CD8-positive, alpha-beta memory T cell (primary cell): ENCODE measurements at regions not wholly inside any gene's neighbourhood (a gene's known extent, or its start where the extent isn't known, plus 50 kb on each side); places are given as distances from the start of the nearest gene placed in this dataset.

Experiments used
- CTCF ChIA-PET: fragments of 350-600 bp; sonication (Branson Sonifier 250); formaldehyde crosslinking; loops from one replicate; lab custom pipeline; 2021; ENCODE audit warnings: antibody characterized with exemption; lab: Charles Lee
- POLR2A ChIA-PET: fragments of 350-600 bp; sonication (Branson Sonifier 250); formaldehyde crosslinking; loops from one replicate; lab custom pipeline; 2021; ENCODE audit warnings: antibody characterized with exemption; lab: Charles Lee
- DNase-seq, 5 donors: peaks; one replicate each; pipeline versions ENCODE4 v3.0.0 to v3.0.0-alpha.2; 2020 to 2022; ENCODE audit warnings: mixed read lengths in 1 of 5
- H3K27ac ChIP-seq: one replicate; pipeline ENCODE4 v1.7.0; 2013; ENCODE audit warnings: low read depth, mild to moderate bottlenecking, low read length, moderate library complexity
- H3K27me3 ChIP-seq: 2 replicates; pipeline ENCODE4 v1.7.0; 2013; ENCODE audit warnings: low read length, mild to moderate bottlenecking; ENCODE audit not compliant: insufficient read depth, poor library complexity, severe bottlenecking
- H3K36me3 ChIP-seq: 2 replicates; pipeline ENCODE4 v1.7.0; 2013; ENCODE audit warnings: mild to moderate bottlenecking, low read length, moderate library complexity; ENCODE audit not compliant: insufficient read depth
- H3K4me1 ChIP-seq: 2 replicates; pipeline ENCODE4 v1.7.0; 2013; ENCODE audit warnings: mild to moderate bottlenecking, low read length, moderate library complexity; ENCODE audit not compliant: insufficient read depth
- H3K4me3 ChIP-seq: 2 replicates; pipeline ENCODE4 v1.7.0; 2013; ENCODE audit warnings: mild to moderate bottlenecking, low read length
- H3K9me3 ChIP-seq: 2 replicates; pipeline ENCODE4 v1.7.0; 2013; ENCODE audit warnings: mild to moderate bottlenecking, low read length
- H3K27ac Mint-ChIP-seq, 8 donors: one replicate each; pipeline ENCODE4 v1.8.0; 2020 to 2021; ENCODE audit warnings: mixed read lengths in 8 of 8, mild to moderate bottlenecking in 6 of 8, inconsistent platforms in 3 of 8, moderate library complexity in 3 of 8
- H3K27me3 Mint-ChIP-seq, 2 donors: one replicate each; pipeline ENCODE4 v1.8.0; 2020 to 2021; ENCODE audit warnings: mixed read lengths in 2 of 2, mild to moderate bottlenecking in 1 of 2, moderate library complexity in 1 of 2
- H3K36me3 Mint-ChIP-seq, 3 donors: one replicate each; pipeline ENCODE4 v1.8.0; 2020 to 2021; ENCODE audit warnings: mixed read lengths in 3 of 3, inconsistent platforms in 1 of 3, mild to moderate bottlenecking in 1 of 3
- H3K4me1 Mint-ChIP-seq, 3 donors: one replicate each; pipeline ENCODE4 v1.8.0; 2020 to 2021; ENCODE audit warnings: mixed read lengths in 3 of 3, inconsistent platforms in 1 of 3, mild to moderate bottlenecking in 1 of 3
- H3K4me3 Mint-ChIP-seq, 7 donors: one replicate each; pipeline ENCODE4 v1.8.0; 2020 to 2021; ENCODE audit warnings: mixed read lengths in 7 of 7, mild to moderate bottlenecking in 6 of 7, moderate library complexity in 4 of 7, inconsistent platforms in 2 of 7
- H3K9me3 Mint-ChIP-seq, 5 donors: one replicate each; pipeline ENCODE4 v1.8.0; 2020 to 2022; ENCODE audit warnings: mixed read lengths in 5 of 5, mild to moderate bottlenecking in 3 of 5, moderate library complexity in 2 of 5, inconsistent platforms in 1 of 5

DNA sequence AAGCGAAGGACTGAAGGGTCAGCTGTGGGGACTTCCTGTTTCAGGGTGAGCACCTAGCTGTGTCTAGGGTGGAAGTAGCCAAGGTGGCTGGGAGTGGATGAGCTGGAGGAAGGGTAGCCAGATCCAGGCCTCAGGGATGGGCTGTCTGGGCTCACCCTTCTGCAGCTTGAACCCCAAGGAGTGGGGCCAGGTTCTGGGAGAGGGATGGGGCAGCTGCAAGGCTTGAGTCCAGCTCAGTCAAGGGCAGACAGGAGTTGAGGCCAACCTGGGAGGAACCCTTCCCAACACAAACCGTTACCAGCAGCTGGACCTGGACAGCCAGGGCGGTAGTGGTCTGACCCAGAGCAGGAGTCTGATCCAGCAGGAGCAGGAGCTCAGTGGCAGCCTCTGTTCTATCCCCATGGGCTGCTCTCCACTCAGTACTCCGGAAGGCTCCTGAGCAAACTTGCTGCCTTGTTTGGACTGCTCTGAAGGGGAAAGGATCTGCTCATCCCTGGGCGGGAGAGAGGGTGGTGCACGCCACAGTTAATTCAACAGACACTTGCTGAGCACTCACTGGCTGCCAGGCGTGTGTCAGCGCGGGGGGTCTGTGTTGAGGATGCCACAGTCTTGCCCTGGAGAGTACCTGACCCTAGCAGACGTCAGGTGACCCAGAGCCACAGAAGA, 53.8 kb upstream of the THY1 start:
- Mint-ChIP-seq H3K36me3 (no peaks in the 10 kb centered on the region), H3K27ac (peak overlapping the region in 1 of 8 donors; percentile 24), H3K4me3 (no peak overlapping the region), H3K4me1 (peaks cover 0 to 2% (median 0%) of the 10 kb centered on the region in 3 donors), H3K27me3 (peaks cover 14 to 58% of the 10 kb centered on the region in 2 donors), H3K9me3 (no peaks in the 10 kb centered on the region)
- Histone ChIP-seq H3K9me3 (no peaks in the 10 kb centered on the region), H3K36me3 (no peaks in the 10 kb centered on the region), H3K4me3 (no peak overlapping the region), H3K27me3 (peaks cover 5% of the 10 kb centered on the region), H3K4me1 (no peaks in the 10 kb centered on the region), H3K27ac (no peak overlapping the region)
- no peak for DNase-seq
- CTCF ChIA-PET = interaction anchor here (1.6 kb wide), 1 partner anchor 121 kb away, joined by 8 read pairs; no protein-coding TSS in a partner anchor
- POLR2A ChIA-PET = no interaction called here

DNA sequence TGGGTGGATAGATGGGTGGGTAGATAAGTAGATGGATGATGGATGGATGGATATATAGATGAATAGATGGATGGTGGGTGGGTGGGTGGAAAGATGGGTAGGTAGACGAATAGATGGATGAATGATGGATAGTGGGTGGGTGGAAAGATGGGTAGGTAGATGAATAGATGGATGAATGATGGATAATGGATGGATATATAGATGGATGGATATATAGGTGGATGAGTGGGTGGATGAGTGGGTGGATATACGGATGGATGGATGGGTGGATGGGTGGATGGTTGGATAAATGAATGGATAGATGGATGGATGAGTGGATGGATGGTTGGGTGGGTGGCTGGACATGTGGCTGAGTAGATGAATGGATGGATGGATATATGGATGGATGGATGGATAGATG, 53.1 kb upstream of the THY1 start:
- Histone ChIP-seq H3K4me3 (no peak overlapping the region), H3K27ac (no peak overlapping the region), H3K27me3 (peaks cover 5% of the 10 kb centered on the region), H3K9me3 (no peaks in the 10 kb centered on the region), H3K4me1 (no peaks in the 10 kb centered on the region), H3K36me3 (no peaks in the 10 kb centered on the region)
- ChIA-PET CTCF (interaction anchor here (1.6 kb wide), 1 partner anchor 120 kb away, joined by 8 read pairs; no protein-coding TSS in a partner anchor), POLR2A (no interaction called here)
- H3K27me3 Mint-ChIP-seq = peaks cover 13 to 54% of the 10 kb centered on the region in 2 donors
- H3K27ac Mint-ChIP-seq = no peak overlapping the region
- no peak for DNase-seq
- no peaks in the 10 kb centered on the region for H3K4me1 Mint-ChIP-seq
- H3K4me3 Mint-ChIP-seq = no peak overlapping the region
- H3K9me3 Mint-ChIP-seq = no peaks in the 10 kb centered on the region
- no peaks in the 10 kb centered on the region for H3K36me3 Mint-ChIP-seq

DNA sequence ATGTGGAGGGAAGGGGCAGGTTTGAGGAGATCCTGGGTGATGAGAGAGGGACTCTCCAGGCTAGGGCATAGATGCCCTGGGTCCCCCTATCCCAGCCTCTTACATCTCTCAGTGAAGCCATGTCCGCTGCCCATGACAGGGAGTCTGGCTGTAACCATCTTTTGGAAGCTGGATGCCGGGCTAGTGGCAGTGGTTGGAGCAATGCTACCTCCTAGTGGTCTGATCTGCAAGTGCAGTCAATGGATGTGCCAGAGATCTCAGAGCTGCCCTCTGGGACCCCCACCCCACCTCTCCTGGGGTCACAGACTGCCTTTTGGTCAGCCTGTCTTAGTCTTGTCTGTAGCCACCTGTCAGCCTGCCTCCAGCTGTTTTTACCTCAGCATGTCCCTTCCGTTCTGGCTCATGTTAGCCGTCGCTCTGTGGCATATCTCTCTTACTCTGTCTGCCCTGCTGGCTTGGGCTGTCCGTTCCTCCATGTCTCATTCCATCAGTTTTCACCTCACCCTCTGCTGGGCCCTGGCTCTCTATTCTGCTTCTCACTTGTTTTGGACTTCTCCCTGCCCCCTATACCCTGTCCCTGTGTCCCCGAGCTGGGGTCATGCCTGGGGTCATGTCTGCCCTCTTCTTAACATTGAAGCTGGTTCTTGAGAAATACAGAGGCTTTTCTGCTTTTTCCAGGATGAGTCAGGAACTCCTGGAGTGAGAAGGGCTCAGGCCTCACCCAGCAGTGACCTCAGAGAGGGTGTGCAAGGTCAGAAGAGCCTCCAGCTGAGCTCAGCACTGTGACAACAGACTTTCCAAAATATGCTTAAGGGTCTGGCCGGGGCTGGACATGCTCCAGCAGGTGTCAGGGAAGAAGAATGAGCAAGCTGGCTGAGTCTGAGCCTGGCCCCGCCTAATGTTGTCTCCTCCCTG, 52.0 kb upstream of the THY1 start:
- peaks cover 11 to 55% of the 10 kb centered on the region in 2 donors for H3K27me3 Mint-ChIP-seq
- H3K4me1 ChIP-seq = no peaks in the 10 kb centered on the region
- POLR2A ChIA-PET = interaction anchor here (0.5 to 1.1 kb wide), 2 partner anchors 32 to 118 kb away, joined by 4 to 5 read pairs; no protein-coding TSS in a partner anchor
- CTCF ChIA-PET = interaction anchor here (0.9 to 2.0 kb wide), 6 partner anchors 11 to 121 kb away, joined by 3 to 42 read pairs (median 6); no protein-coding TSS in a partner anchor
- no peaks in the 10 kb centered on the region for H3K9me3 Mint-ChIP-seq
- peaks cover 5% of the 10 kb centered on the region for H3K27me3 ChIP-seq
- peak; percentile 27 to 58 (median 35) for DNase-seq
- H3K4me3 Mint-ChIP-seq = no peak overlapping the region
- no peaks in the 10 kb centered on the region for H3K4me1 Mint-ChIP-seq
- no peak overlapping the region for H3K27ac Mint-ChIP-seq
- no peak overlapping the region for H3K27ac ChIP-seq
- no peaks in the 10 kb centered on the region for H3K36me3 ChIP-seq
- H3K9me3 ChIP-seq = no peaks in the 10 kb centered on the region
- no peaks in the 10 kb centered on the region for H3K36me3 Mint-ChIP-seq
- H3K4me3 ChIP-seq = no peak overlapping the region

DNA sequence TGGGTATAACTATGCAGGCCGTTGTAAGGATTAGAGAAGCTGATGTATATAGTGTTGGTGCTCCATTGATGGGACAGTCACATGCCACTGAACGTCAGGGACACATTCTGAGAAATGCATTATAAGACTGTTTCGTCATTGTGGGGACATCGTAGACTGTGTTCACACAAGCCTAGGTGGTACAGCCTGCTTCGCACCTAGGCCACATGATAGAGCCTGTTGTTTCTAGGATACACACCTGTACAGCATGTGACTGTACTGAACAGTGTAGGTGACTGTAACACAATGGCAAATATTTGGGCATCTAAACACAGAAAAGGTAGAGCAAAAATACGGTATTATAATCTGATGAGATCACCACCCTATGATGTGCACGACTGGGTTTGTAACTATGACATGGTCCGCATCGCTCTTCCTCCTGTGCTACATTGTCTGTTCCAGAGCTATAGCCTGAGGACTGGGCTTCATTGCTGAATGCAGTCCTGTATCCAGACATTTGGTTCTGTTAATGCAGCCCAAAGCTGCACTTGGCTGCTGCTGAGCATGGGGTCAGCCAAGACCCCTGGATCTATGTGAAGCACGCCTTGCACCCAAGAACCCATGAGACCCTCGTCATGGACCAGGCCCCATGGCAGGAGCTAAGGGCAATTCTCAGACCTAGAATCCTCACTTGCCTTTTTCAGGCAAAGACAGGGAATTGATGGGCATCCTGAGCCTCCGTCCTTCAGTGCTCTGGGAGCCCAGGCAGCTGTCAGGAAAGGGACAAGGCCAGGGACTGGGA, 51.1 kb upstream of the THY1 start:
- H3K36me3 Mint-ChIP-seq = no peaks in the 10 kb centered on the region
- no peak overlapping the region for H3K27ac Mint-ChIP-seq
- H3K4me3 Mint-ChIP-seq = no peak overlapping the region
- Histone ChIP-seq H3K36me3 (no peaks in the 10 kb centered on the region), H3K4me1 (no peaks in the 10 kb centered on the region), H3K27me3 (peaks cover 5% of the 10 kb centered on the region), H3K9me3 (no peaks in the 10 kb centered on the region), H3K27ac (no peak overlapping the region), H3K4me3 (no peak overlapping the region)
- no peaks in the 10 kb centered on the region for H3K9me3 Mint-ChIP-seq
- no peaks in the 10 kb centered on the region for H3K4me1 Mint-ChIP-seq
- ChIA-PET CTCF (interaction anchor here (1.1 to 2.0 kb wide), 5 partner anchors 91 to 120 kb away, joined by 5 to 42 read pairs (median 6); no protein-coding TSS in a partner anchor), POLR2A (interaction anchor here (0.5 to 1.1 kb wide), 2 partner anchors 31 to 118 kb away, joined by 4 to 5 read pairs; no protein-coding TSS in a partner anchor)
- DNase-seq = no peak
- H3K27me3 Mint-ChIP-seq = peaks cover 17 to 60% of the 10 kb centered on the region in 2 donors

DNA sequence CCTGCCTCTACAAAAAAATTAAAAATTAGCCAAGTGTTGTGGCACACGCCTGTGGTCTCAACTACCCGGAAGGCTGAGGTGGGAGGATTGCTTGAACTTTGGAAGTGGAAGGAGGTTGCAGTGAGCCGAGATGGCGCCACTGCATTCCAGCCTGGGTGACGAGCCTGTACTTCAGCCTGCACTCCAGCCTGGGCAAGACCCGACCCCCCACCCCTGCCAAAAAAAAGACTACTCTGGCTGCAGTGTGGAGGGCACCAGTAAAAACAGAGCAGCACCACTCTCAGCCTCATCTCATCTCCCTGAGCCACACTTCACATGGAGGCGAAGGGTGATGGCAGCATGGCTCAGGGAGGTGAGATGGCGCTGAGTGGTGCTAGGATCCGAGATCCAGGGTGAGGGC, 50.3 kb upstream of the THY1 start:
- H3K9me3 Mint-ChIP-seq = peaks cover 0 to under 1% (median 0%) of the 10 kb centered on the region in 5 donors
- CTCF ChIA-PET = no interaction called here
- H3K4me1 ChIP-seq = no peaks in the 10 kb centered on the region
- no peaks in the 10 kb centered on the region for H3K36me3 ChIP-seq
- no peak overlapping the region for H3K27ac ChIP-seq
- no peak overlapping the region for H3K4me3 Mint-ChIP-seq
- POLR2A ChIA-PET = no interaction called here
- no peak overlapping the region for H3K4me3 ChIP-seq
- H3K27ac Mint-ChIP-seq = no peak overlapping the region
- peaks cover 17 to 62% of the 10 kb centered on the region in 2 donors for H3K27me3 Mint-ChIP-seq
- DNase-seq = no peak
- H3K36me3 Mint-ChIP-seq = no peaks in the 10 kb centered on the region
- no peaks in the 10 kb centered on the region for H3K4me1 Mint-ChIP-seq
- H3K9me3 ChIP-seq = no peaks in the 10 kb centered on the region
- H3K27me3 ChIP-seq = peaks cover 5% of the 10 kb centered on the region

DNA sequence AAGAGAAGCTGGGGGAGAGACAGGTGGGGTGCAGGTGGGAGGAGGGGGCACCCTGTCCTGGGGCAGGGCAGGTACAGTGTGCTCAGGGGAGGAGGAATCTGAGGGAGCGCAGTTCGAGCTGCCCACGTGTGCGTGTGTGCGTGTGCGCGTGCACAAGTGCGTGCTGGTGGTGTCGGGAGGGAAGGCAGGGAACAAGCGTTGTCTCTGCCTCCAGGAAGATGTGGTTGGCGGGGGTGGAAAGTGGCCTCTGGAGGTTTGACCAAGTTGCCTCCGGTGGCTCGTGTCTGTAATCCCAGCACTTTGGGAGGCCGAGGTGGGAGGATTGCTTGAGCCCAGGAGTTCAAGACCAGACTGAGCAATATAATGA, 49.9 kb upstream of the THY1 start:
- Mint-ChIP-seq H3K27me3 (peaks cover 16 to 66% of the 10 kb centered on the region in 2 donors), H3K36me3 (no peaks in the 10 kb centered on the region), H3K4me3 (no peak overlapping the region), H3K27ac (peak overlapping the region in 1 of 8 donors; percentile 54), H3K9me3 (peaks cover 2 to 4% (median 2%) of the 10 kb centered on the region in 5 donors), H3K4me1 (no peaks in the 10 kb centered on the region)
- DNase-seq = no peak
- Histone ChIP-seq H3K4me1 (no peaks in the 10 kb centered on the region), H3K4me3 (no peak overlapping the region), H3K9me3 (no peaks in the 10 kb centered on the region), H3K27me3 (peaks cover 5% of the 10 kb centered on the region), H3K27ac (no peak overlapping the region), H3K36me3 (no peaks in the 10 kb centered on the region)
- CTCF ChIA-PET = interaction anchor here (3.5 kb wide), 1 partner anchor 117 kb away, joined by 12 read pairs; no protein-coding TSS in a partner anchor
- POLR2A ChIA-PET = no interaction called here
